ENCODE measurements at regions not wholly inside any gene's neighbourhood (a gene's known extent, or its start where the extent isn't known, plus 50 kb on each side); places are given as distances from the start of the nearest gene placed in this dataset.
"Not testable (repeated sequence)": the region's sequence is repeated elsewhere in the genome, so short reads cannot be mapped to it uniquely, and the experiment has no call there.

GRCh38 chr4:179170308-179170707, 1728.1 kb upstream of the AGA start:
- not testable (repeated sequence) for H3K27me3 ChIP-seq (ENCODE audit: control insufficient read depth in 1 of 2, insufficient read depth in 2 of 2, low read length in 2 of 2); H3K36me3 ChIP-seq (ENCODE audit: control insufficient read depth in 1 of 2, insufficient read depth in 2 of 2, low read length in 2 of 2); H3K4me3 ChIP-seq (ENCODE audit: low read depth in 1 of 2, low read length in 2 of 2); H3K27ac ChIP-seq (ENCODE audit: low read depth, low read length); H3K4me1 ChIP-seq (ENCODE audit: control insufficient read depth in 1 of 2, insufficient read depth in 2 of 2, low read length in 2 of 2); H3K9me3 ChIP-seq (ENCODE audit: control insufficient read depth in 1 of 2, low read length in 2 of 2); H3K9ac ChIP-seq (ENCODE audit: low read depth in 1 of 2, low read length in 2 of 2)

GRCh38 chr4:179182741-179183140, 1740.5 kb upstream of the AGA start:
- H3K27ac ChIP-seq (ENCODE audit: low read depth, low read length) = no peak overlapping the region
- peaks cover 0 to 2% of the 10 kb centered on the region in 2 donors for H3K9me3 ChIP-seq (ENCODE audit: control insufficient read depth in 1 of 2, low read length in 2 of 2)
- H3K9ac ChIP-seq (ENCODE audit: low read depth in 1 of 2, low read length in 2 of 2) = no peak overlapping the region
- no peaks in the 10 kb centered on the region for H3K36me3 ChIP-seq (ENCODE audit: control insufficient read depth in 1 of 2, insufficient read depth in 2 of 2, low read length in 2 of 2)
- H3K27me3 ChIP-seq (ENCODE audit: control insufficient read depth in 1 of 2, insufficient read depth in 2 of 2, low read length in 2 of 2) = no peaks in the 10 kb centered on the region
- H3K4me1 ChIP-seq (ENCODE audit: control insufficient read depth in 1 of 2, insufficient read depth in 2 of 2, low read length in 2 of 2) = no peaks in the 10 kb centered on the region
- no peak overlapping the region for H3K4me3 ChIP-seq (ENCODE audit: low read depth in 1 of 2, low read length in 2 of 2)

DNA sequence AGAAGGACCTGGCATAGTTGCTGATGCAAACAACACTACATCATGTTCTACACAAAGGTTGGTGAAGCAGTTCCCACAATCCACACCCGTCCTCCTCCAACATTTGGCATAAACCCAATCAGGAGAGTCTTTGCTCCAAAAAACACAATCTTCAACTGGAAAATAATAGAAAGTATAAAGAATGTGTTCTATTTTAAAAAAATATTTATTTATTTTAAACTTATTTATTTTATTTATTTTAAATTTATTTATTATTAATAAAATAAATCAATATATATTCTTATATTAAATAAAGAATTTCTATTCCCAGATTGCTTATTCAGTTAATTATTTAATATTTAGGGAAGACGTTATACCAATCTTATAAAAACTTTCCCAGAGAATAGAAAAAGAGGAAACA, 1753.7 kb upstream of the AGA start:
- no peaks in the 10 kb centered on the region for H3K4me1 ChIP-seq (ENCODE audit: control insufficient read depth in 1 of 2, insufficient read depth in 2 of 2, low read length in 2 of 2)
- H3K4me3 ChIP-seq (ENCODE audit: low read depth in 1 of 2, low read length in 2 of 2) = no peak overlapping the region
- H3K36me3 ChIP-seq (ENCODE audit: control insufficient read depth in 1 of 2, insufficient read depth in 2 of 2, low read length in 2 of 2) = no peaks in the 10 kb centered on the region
- H3K27me3 ChIP-seq (ENCODE audit: control insufficient read depth in 1 of 2, insufficient read depth in 2 of 2, low read length in 2 of 2) = no peaks in the 10 kb centered on the region
- no peak overlapping the region for H3K27ac ChIP-seq (ENCODE audit: low read depth, low read length)
- peaks cover 0 to 4% of the 10 kb centered on the region in 2 donors for H3K9me3 ChIP-seq (ENCODE audit: control insufficient read depth in 1 of 2, low read length in 2 of 2)
- no peak overlapping the region for H3K9ac ChIP-seq (ENCODE audit: low read depth in 1 of 2, low read length in 2 of 2)

DNA sequence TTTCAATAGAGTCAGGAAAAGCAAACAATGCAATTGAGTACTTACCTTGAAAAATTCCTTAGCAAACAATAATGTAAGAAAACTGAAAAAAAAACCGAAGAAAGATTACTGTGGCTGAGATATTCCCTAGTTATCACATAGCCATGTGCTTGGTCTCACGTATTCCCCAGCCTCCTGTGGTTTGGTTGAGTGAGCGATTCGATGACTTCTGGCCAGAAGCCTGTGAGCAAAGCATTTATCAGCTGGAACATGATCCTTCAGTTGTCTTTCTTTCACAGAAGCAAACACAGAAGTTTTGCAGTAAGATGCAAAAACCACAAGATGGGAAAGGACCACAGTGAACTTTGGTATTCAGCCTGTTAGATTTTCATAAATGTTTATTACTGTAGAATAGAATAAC, 1754.3 kb upstream of the AGA start:
- H3K27ac ChIP-seq (ENCODE audit: low read depth, low read length) = no peak overlapping the region
- no peak overlapping the region for H3K4me3 ChIP-seq (ENCODE audit: low read depth in 1 of 2, low read length in 2 of 2)
- H3K9ac ChIP-seq (ENCODE audit: low read depth in 1 of 2, low read length in 2 of 2) = no peak overlapping the region
- no peaks in the 10 kb centered on the region for H3K36me3 ChIP-seq (ENCODE audit: control insufficient read depth in 1 of 2, insufficient read depth in 2 of 2, low read length in 2 of 2)
- peaks cover 0 to 4% of the 10 kb centered on the region in 2 donors for H3K9me3 ChIP-seq (ENCODE audit: control insufficient read depth in 1 of 2, low read length in 2 of 2)
- no peaks in the 10 kb centered on the region for H3K4me1 ChIP-seq (ENCODE audit: control insufficient read depth in 1 of 2, insufficient read depth in 2 of 2, low read length in 2 of 2)
- H3K27me3 ChIP-seq (ENCODE audit: control insufficient read depth in 1 of 2, insufficient read depth in 2 of 2, low read length in 2 of 2) = no peaks in the 10 kb centered on the region

- Histone ChIP-seq H3K9me3 (ENCODE audit: control insufficient read depth in 1 of 2, low read length in 2 of 2) (peaks cover 0 to 4% of the 10 kb centered on the region in 2 donors), H3K4me1 (ENCODE audit: control insufficient read depth in 1 of 2, insufficient read depth in 2 of 2, low read length in 2 of 2) (no peaks in the 10 kb centered on the region), H3K27ac (ENCODE audit: low read depth, low read length) (no peak overlapping the region), H3K27me3 (ENCODE audit: control insufficient read depth in 1 of 2, insufficient read depth in 2 of 2, low read length in 2 of 2) (no peaks in the 10 kb centered on the region), H3K9ac (ENCODE audit: low read depth in 1 of 2, low read length in 2 of 2) (no peak overlapping the region), H3K4me3 (ENCODE audit: low read depth in 1 of 2, low read length in 2 of 2) (no peak overlapping the region), H3K36me3 (ENCODE audit: control insufficient read depth in 1 of 2, insufficient read depth in 2 of 2, low read length in 2 of 2) (no peaks in the 10 kb centered on the region)
Measured at GRCh38 chr4:179200681-179201080, 1758.4 kb upstream of the AGA start.

DNA sequence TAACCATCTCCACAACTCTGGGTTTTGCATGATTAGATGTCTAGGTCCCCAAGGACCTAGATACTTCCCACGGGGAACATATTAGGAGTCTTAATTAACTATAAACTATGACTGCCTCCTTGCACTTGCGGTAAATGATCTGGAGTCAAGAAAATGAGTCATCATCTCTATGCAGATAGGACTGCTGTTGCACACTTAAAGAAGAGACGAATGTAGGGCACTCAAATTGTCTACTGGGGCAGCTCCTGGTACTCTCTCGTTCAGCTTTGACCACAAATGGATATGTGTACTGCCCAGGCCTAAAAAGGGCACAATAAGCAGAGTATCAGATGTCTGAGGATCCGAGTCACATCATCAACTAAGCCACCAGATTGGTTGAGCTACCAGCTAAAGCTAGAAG, 1783.4 kb upstream of the AGA start:
- Histone ChIP-seq H3K9me3 (ENCODE audit: control insufficient read depth in 1 of 2, low read length in 2 of 2) (peaks cover 0 to 2% of the 10 kb centered on the region in 2 donors), H3K27ac (ENCODE audit: low read depth, low read length) (no peak overlapping the region), H3K4me1 (ENCODE audit: control insufficient read depth in 1 of 2, insufficient read depth in 2 of 2, low read length in 2 of 2) (no peaks in the 10 kb centered on the region), H3K27me3 (ENCODE audit: control insufficient read depth in 1 of 2, insufficient read depth in 2 of 2, low read length in 2 of 2) (no peaks in the 10 kb centered on the region), H3K4me3 (ENCODE audit: low read depth in 1 of 2, low read length in 2 of 2) (no peak overlapping the region), H3K36me3 (ENCODE audit: control insufficient read depth in 1 of 2, insufficient read depth in 2 of 2, low read length in 2 of 2) (no peaks in the 10 kb centered on the region), H3K9ac (ENCODE audit: low read depth in 1 of 2, low read length in 2 of 2) (no peak overlapping the region)

- H3K9me3 ChIP-seq (ENCODE audit: control insufficient read depth in 1 of 2, low read length in 2 of 2) = peaks cover 0 to 6% of the 10 kb centered on the region in 2 donors
- H3K9ac ChIP-seq (ENCODE audit: low read depth in 1 of 2, low read length in 2 of 2) = no peak overlapping the region
- no peak overlapping the region for H3K4me3 ChIP-seq (ENCODE audit: low read depth in 1 of 2, low read length in 2 of 2)
- H3K27ac ChIP-seq (ENCODE audit: low read depth, low read length) = no peak overlapping the region
- H3K4me1 ChIP-seq (ENCODE audit: control insufficient read depth in 1 of 2, insufficient read depth in 2 of 2, low read length in 2 of 2) = no peaks in the 10 kb centered on the region
- H3K27me3 ChIP-seq (ENCODE audit: control insufficient read depth in 1 of 2, insufficient read depth in 2 of 2, low read length in 2 of 2) = no peaks in the 10 kb centered on the region
- no peaks in the 10 kb centered on the region for H3K36me3 ChIP-seq (ENCODE audit: control insufficient read depth in 1 of 2, insufficient read depth in 2 of 2, low read length in 2 of 2)
Measured at GRCh38 chr4:179248821-179249220, 1806.6 kb upstream of the AGA start.

GRCh38 chr4:179268791-179269190, 1826.6 kb upstream of the AGA start:
- H3K36me3 ChIP-seq (ENCODE audit: control insufficient read depth in 1 of 2, insufficient read depth in 2 of 2, low read length in 2 of 2) = no peaks in the 10 kb centered on the region
- no peak overlapping the region for H3K9ac ChIP-seq (ENCODE audit: low read depth in 1 of 2, low read length in 2 of 2)
- H3K27me3 ChIP-seq (ENCODE audit: control insufficient read depth in 1 of 2, insufficient read depth in 2 of 2, low read length in 2 of 2) = no peaks in the 10 kb centered on the region
- no peak overlapping the region for H3K4me3 ChIP-seq (ENCODE audit: low read depth in 1 of 2, low read length in 2 of 2)
- no peak overlapping the region for H3K27ac ChIP-seq (ENCODE audit: low read depth, low read length)
- peaks cover 0 to 11% of the 10 kb centered on the region in 2 donors for H3K9me3 ChIP-seq (ENCODE audit: control insufficient read depth in 1 of 2, low read length in 2 of 2)
- H3K4me1 ChIP-seq (ENCODE audit: control insufficient read depth in 1 of 2, insufficient read depth in 2 of 2, low read length in 2 of 2) = no peaks in the 10 kb centered on the region

GRCh38 chr4:179272282-179272681, 1830.0 kb upstream of the AGA start:
- Histone ChIP-seq H3K9me3 (ENCODE audit: control insufficient read depth in 1 of 2, low read length in 2 of 2) (peaks cover 0 to 2% of the 10 kb centered on the region in 2 donors), H3K4me3 (ENCODE audit: low read depth in 1 of 2, low read length in 2 of 2) (no peak overlapping the region), H3K27ac (ENCODE audit: low read depth, low read length) (no peak overlapping the region), H3K4me1 (ENCODE audit: control insufficient read depth in 1 of 2, insufficient read depth in 2 of 2, low read length in 2 of 2) (no peaks in the 10 kb centered on the region), H3K9ac (ENCODE audit: low read depth in 1 of 2, low read length in 2 of 2) (no peak overlapping the region), H3K27me3 (ENCODE audit: control insufficient read depth in 1 of 2, insufficient read depth in 2 of 2, low read length in 2 of 2) (no peaks in the 10 kb centered on the region), H3K36me3 (ENCODE audit: control insufficient read depth in 1 of 2, insufficient read depth in 2 of 2, low read length in 2 of 2) (no peaks in the 10 kb centered on the region)

GRCh38 chr4:179278647-179279046, 1836.4 kb upstream of the AGA start:
- Histone ChIP-seq H3K9me3 (ENCODE audit: control insufficient read depth in 1 of 2, low read length in 2 of 2) (peaks cover 6% of the 10 kb centered on the region in 2 donors), H3K9ac (ENCODE audit: low read depth in 1 of 2, low read length in 2 of 2) (no peak overlapping the region), H3K36me3 (ENCODE audit: control insufficient read depth in 1 of 2, insufficient read depth in 2 of 2, low read length in 2 of 2) (no peaks in the 10 kb centered on the region), H3K4me3 (ENCODE audit: low read depth in 1 of 2, low read length in 2 of 2) (no peak overlapping the region), H3K4me1 (ENCODE audit: control insufficient read depth in 1 of 2, insufficient read depth in 2 of 2, low read length in 2 of 2) (no peaks in the 10 kb centered on the region), H3K27ac (ENCODE audit: low read depth, low read length) (no peak overlapping the region), H3K27me3 (ENCODE audit: control insufficient read depth in 1 of 2, insufficient read depth in 2 of 2, low read length in 2 of 2) (no peaks in the 10 kb centered on the region)

GRCh38 chr4:179285696-179286095, 1843.5 kb upstream of the AGA start:
- Histone ChIP-seq H3K9me3 (ENCODE audit: control insufficient read depth in 1 of 2, low read length in 2 of 2) (peaks cover 7% of the 10 kb centered on the region in 2 donors), H3K36me3 (ENCODE audit: control insufficient read depth in 1 of 2, insufficient read depth in 2 of 2, low read length in 2 of 2) (no peaks in the 10 kb centered on the region), H3K9ac (ENCODE audit: low read depth in 1 of 2, low read length in 2 of 2) (no peak overlapping the region), H3K4me3 (ENCODE audit: low read depth in 1 of 2, low read length in 2 of 2) (no peak overlapping the region), H3K4me1 (ENCODE audit: control insufficient read depth in 1 of 2, insufficient read depth in 2 of 2, low read length in 2 of 2) (no peaks in the 10 kb centered on the region), H3K27ac (ENCODE audit: low read depth, low read length) (no peak overlapping the region), H3K27me3 (ENCODE audit: control insufficient read depth in 1 of 2, insufficient read depth in 2 of 2, low read length in 2 of 2) (no peaks in the 10 kb centered on the region)
